Testis (tissue), 2 donors: ENCODE measurements at regions not wholly inside any gene's neighbourhood (a gene's known extent, or its start where the extent isn't known, plus 50 kb on each side); places are given as distances from the start of the nearest gene placed in this dataset.
A peak's percentile ranks its signal among the peaks of the same experiment; 100 is the strongest.

Source experiments
- DNase-seq: peaks from one replicate; pipeline ENCODE4 v3.0.0-alpha.2; 2019
- H3K27ac ChIP-seq, 2 donors: fragments of 200-600 bp; sonication (generic); one replicate each; pipeline ENCODE4 v1.5.1; 2019
- H3K27me3 ChIP-seq: fragments of 200-600 bp; sonication (generic); one replicate; pipeline ENCODE4 v1.5.1; 2019
- H3K36me3 ChIP-seq: fragments of 200-600 bp; sonication (generic); one replicate; pipeline ENCODE4 v1.5.1; 2017; ENCODE audit warnings: low read depth; ENCODE audit errors: missing control alignments
- H3K4me1 ChIP-seq: fragments of 200-600 bp; sonication (generic); one replicate; pipeline ENCODE4 v1.5.1; 2019
- H3K4me3 ChIP-seq, 2 donors: fragments of 200-600 bp; sonication (generic); one replicate each; pipeline ENCODE4 v1.5.1; 2017 to 2019
- H3K9me3 ChIP-seq: fragments of 200-600 bp; sonication (generic); one replicate; pipeline ENCODE4 v1.5.1; 2017
- CTCF ChIP-seq, 3 experiments: fragments of 450-650 bp in 2 of 3; fragments of 200-600 bp in 1 of 3; sonication (generic) in 1 of 3; IDR thresholded peaks; one replicate each; pipeline ENCODE4 v1.5.1; 2016 to 2019; ENCODE audit warnings: antibody characterized with exemption in 3 of 3, mild to moderate bottlenecking in 2 of 3, moderate library complexity in 1 of 3
- POLR2A ChIP-seq: fragments of 450-650 bp; IDR thresholded peaks from one replicate; pipeline ENCODE4 v1.6.1; 2017; ENCODE audit warnings: antibody characterized with exemption, mild to moderate bottlenecking, moderate library complexity
- WGBS, 2 donors: methylation state at CpG; one replicate each; pipeline ENCODE4 v1.1.5; 2018; 5-methylcytosine and 5-hydroxymethylcytosine counted together
- intact Hi-C: fragments of 100-400 bp; cut with DNase I; formaldehyde crosslinking; loops from one replicate; pipeline ENCODE4 v1.15.1; 2023; ENCODE audit warnings: low total_unique reads

GRCh38 chr21:38702196-38702595, 103.5 kb upstream of the ETS2 start:
- WGBS, 2 donors, result 40 to 50% methylated on average over 9 of the region's 9 CpGs
- TF ChIP-seq CTCF (IDR thresholded peaks at IDR 0.05), result no peak
- TF ChIP-seq POLR2A, result no peak
- H3K27ac ChIP-seq, result no peak overlapping the region
- intact Hi-C loops, result no loop called here
- no peaks in the 10 kb centered on the region for H3K36me3 ChIP-seq
- H3K9me3 ChIP-seq, result no peaks in the 10 kb centered on the region
- no peaks in the 10 kb centered on the region for H3K27me3 ChIP-seq
- DNase-seq, result no peak
- no peak overlapping the region for H3K4me3 ChIP-seq
- H3K4me1 ChIP-seq, result no peaks in the 10 kb centered on the region

- no peak overlapping the region for H3K27ac ChIP-seq
- no peaks in the 10 kb centered on the region for H3K9me3 ChIP-seq
- intact Hi-C loops, result no loop called here
- H3K4me3 ChIP-seq, result no peak overlapping the region
- no peak for DNase-seq
- no peaks in the 10 kb centered on the region for H3K4me1 ChIP-seq
- WGBS, 2 donors, result 82 to 84% methylated on average over 4 of the region's 4 CpGs
- H3K27me3 ChIP-seq, result no peaks in the 10 kb centered on the region
- H3K36me3 ChIP-seq, result no peaks in the 10 kb centered on the region
- TF ChIP-seq CTCF (IDR thresholded peaks at IDR 0.05), result no peak
- TF ChIP-seq POLR2A, result no peak
Observed at GRCh38 chr21:38709876-38710275, 95.9 kb upstream of the ETS2 start.

GRCh38 chr21:38712071-38712470, 93.7 kb upstream of the ETS2 start:
- 82 to 89% methylated on average over 1 of the region's 1 CpG for WGBS, 2 donors
- H3K27me3 ChIP-seq, result no peaks in the 10 kb centered on the region
- no peaks in the 10 kb centered on the region for H3K9me3 ChIP-seq
- H3K4me1 ChIP-seq, result no peaks in the 10 kb centered on the region
- peak; percentile 52 for DNase-seq
- no peaks in the 10 kb centered on the region for H3K36me3 ChIP-seq
- no peak overlapping the region for H3K27ac ChIP-seq
- no peak for TF ChIP-seq POLR2A
- peak in 1 of 3 experiments; percentile 29 for TF ChIP-seq CTCF (IDR thresholded peaks at IDR 0.05)
- no peak overlapping the region for H3K4me3 ChIP-seq
- intact Hi-C loops, result no loop called here

GRCh38 chr21:38712664-38713063, 93.1 kb upstream of the ETS2 start:
- Histone ChIP-seq H3K4me3 (no peak overlapping the region), H3K27ac (no peak overlapping the region), H3K36me3 (no peaks in the 10 kb centered on the region), H3K27me3 (no peaks in the 10 kb centered on the region), H3K9me3 (no peaks in the 10 kb centered on the region), H3K4me1 (no peaks in the 10 kb centered on the region)
- intact Hi-C loops, result no loop called here
- DNase-seq, result no peak
- TF ChIP-seq POLR2A, result no peak
- 85 to 89% methylated on average over 3 of the region's 3 CpGs for WGBS, 2 donors

- no peak overlapping the region for H3K4me3 ChIP-seq
- DNase-seq, result no peak
- WGBS, 2 donors, result 68 to 69% methylated on average over 4 of the region's 4 CpGs
- H3K27me3 ChIP-seq, result no peaks in the 10 kb centered on the region
- no peaks in the 10 kb centered on the region for H3K36me3 ChIP-seq
- H3K4me1 ChIP-seq, result no peaks in the 10 kb centered on the region
- H3K27ac ChIP-seq, result no peak overlapping the region
- intact Hi-C loops, result no loop called here
- TF ChIP-seq POLR2A, result no peak
- TF ChIP-seq CTCF (IDR thresholded peaks at IDR 0.05), result no peak
- no peaks in the 10 kb centered on the region for H3K9me3 ChIP-seq
Observed at GRCh38 chr21:38714039-38714817, 91.5 kb upstream of the ETS2 start.
